GM13976 (cell line): ENCODE measurements at regions not wholly inside any gene's neighbourhood (a gene's known extent, or its start where the extent isn't known, plus 50 kb on each side); places are given as distances from the start of the nearest gene placed in this dataset.
A peak's percentile ranks its signal among the peaks of the same experiment; 100 is the strongest.

Experiments used
- DNase-seq: peaks from one replicate; pipeline ENCODE4 v3.0.0; 2012; ENCODE audit warnings: low spot score
- in situ Hi-C: fragments of 300-500 bp; cut with MboI; formaldehyde crosslinking; loops from one replicate; pipeline ENCODE4 v1.12.0; 2022; ENCODE audit warnings: low sequenced_read_pairs, mixed read lengths, inconsistent platforms; ENCODE audit not compliant: unreplicated experiment
- TF ChIP-seq, protein P1 (sequence below): IDR thresholded peaks from 2 replicates; pipeline ENCODE4 v1.5.1; 2012; ENCODE audit warnings: borderline replicate concordance, mild to moderate bottlenecking; ENCODE audit not compliant: insufficient read depth; ENCODE audit errors: extremely low read depth, missing control alignments, control extremely low read depth

DNA sequence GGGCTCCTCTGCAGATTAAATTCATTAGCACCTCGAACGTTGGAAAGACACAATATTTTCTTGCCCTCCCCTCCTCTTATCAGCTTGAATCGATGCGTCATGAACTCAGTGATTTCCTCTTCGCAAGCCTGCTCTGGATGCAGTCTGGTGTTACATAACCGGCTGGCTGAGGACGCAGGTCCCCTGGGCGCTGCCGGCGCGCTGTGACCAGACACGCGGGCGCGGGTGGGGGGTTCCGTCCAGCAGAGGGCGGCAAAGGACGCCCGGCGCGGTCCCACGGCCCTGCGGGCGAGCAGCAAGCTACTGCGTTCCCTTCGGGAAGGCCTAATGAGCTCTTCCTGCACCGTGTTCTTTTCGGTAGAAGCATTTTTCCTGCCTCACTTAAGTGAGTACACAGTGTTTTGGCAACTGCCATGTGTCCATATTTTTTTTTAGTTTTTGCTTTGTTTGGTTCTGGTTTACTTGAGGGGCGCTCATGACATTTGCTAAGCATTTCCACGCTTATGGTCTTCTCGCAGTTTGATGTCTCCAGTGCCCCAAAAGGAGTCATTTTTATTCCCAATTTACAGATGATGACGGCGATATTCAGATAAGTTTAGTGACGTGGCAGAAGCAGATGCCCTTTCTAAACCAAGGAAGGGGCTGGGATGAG is 112.2 kb upstream of the MBNL2 start:
- in situ Hi-C loops, result no loop called here
- peak; percentile 86 for DNase-seq
- TF ChIP-seq, protein P1, sequence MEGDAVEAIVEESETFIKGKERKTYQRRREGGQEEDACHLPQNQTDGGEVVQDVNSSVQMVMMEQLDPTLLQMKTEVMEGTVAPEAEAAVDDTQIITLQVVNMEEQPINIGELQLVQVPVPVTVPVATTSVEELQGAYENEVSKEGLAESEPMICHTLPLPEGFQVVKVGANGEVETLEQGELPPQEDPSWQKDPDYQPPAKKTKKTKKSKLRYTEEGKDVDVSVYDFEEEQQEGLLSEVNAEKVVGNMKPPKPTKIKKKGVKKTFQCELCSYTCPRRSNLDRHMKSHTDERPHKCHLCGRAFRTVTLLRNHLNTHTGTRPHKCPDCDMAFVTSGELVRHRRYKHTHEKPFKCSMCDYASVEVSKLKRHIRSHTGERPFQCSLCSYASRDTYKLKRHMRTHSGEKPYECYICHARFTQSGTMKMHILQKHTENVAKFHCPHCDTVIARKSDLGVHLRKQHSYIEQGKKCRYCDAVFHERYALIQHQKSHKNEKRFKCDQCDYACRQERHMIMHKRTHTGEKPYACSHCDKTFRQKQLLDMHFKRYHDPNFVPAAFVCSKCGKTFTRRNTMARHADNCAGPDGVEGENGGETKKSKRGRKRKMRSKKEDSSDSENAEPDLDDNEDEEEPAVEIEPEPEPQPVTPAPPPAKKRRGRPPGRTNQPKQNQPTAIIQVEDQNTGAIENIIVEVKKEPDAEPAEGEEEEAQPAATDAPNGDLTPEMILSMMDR, result peak; percentile 91

- in situ Hi-C loops, result no loop called here
Observed at GRCh38 chr13:97110936-97111335, 111.2 kb upstream of the MBNL2 start.

GRCh38 chr13:97111756-97112155 is 110.4 kb upstream of the MBNL2 start:
- TF ChIP-seq, protein P1, result no peak
- in situ Hi-C loops, result no loop called here
- DNase-seq, result no peak

More at GRCh38 chr13:97110936-97111335, 111.2 kb upstream of the MBNL2 start:
- TF ChIP-seq, protein P1, result no peak
- DNase-seq, result no peak

DNA sequence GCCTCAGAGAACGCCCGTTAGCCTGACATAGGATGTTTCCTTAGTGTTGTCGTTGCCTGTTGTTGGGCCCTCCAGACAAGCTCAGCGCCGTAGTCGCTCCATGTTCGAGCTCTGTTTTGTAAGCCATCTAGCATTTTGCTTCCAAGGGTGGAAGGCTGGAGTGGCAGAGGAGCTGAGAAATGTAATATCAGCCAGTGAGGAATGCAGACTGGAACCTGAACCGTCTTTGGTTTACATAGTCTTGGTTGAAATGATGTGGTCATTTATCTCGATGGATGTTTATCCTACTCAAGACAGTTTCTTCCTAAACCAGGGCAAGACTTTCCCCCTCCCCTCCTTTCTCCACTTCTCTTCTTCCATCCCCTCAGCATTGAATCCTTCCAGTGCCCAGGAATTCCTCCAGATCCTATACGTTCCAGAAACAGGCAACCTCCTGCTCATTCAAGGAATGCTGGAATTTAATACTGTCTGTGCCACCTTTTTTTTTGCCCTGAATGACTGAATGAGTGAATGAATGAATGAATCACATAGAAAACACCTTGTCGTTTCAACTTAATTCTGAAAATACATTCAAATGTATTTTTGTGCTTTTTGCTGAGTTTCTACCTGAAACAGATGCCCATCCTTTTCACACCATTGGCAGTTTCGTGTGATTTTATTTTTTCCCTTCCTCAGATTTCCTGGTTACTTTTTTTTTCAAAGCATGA is 109.5 kb upstream of the MBNL2 start:
- TF ChIP-seq, protein P1, result no peak
- in situ Hi-C loops, result no loop called here
- no peak for DNase-seq

- TF ChIP-seq, protein P1, result no peak
- DNase-seq, result no peak
- in situ Hi-C loops, result no loop called here
Observed at GRCh38 chr13:97113231-97114001, 108.7 kb upstream of the MBNL2 start.

DNA sequence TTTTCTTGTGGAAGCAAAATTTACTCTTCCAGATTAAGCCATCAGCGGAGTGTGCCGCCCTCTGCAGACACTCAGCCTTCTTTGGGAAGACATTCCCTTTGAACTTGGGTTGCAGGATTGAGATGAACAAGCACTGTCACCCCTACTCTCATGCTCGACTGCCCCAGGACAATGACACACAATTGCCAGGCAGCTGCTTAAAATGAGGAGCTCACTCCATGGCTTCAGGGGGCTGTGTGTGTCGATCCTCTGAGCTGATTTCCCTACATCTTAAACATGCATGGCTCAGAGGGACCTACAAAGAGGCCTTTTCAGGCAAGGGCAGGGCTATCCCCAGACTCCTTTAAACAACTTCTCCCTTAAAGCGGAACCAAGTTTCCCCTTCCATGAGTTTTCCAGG is 107.5 kb upstream of the MBNL2 start:
- TF ChIP-seq, protein P1, result no peak
- DNase-seq, result no peak
- in situ Hi-C loops, result no loop called here
